Panc1 (cell line): ENCODE measurements at regions not wholly inside any gene's neighbourhood (a gene's known extent, or its start where the extent isn't known, plus 50 kb on each side); places are given as distances from the start of the nearest gene placed in this dataset.

Experiments
- CTCF ChIP-seq: fragments of 450-650 bp; IDR thresholded peaks from 2 replicates; pipeline ENCODE4 v1.5.1; 2017; ENCODE audit warnings: mild to moderate bottlenecking
- POLR2AphosphoS5 ChIP-seq: IDR thresholded peaks from 2 replicates; pipeline ENCODE4 v1.6.1; 2012; ENCODE audit warnings: mild to moderate bottlenecking, low read depth, low read length, moderate library complexity
- REST ChIP-seq, 2 experiments: IDR thresholded peaks; 2 replicates each; pipeline ENCODE4 v1.6.1; 2011 to 2012; ENCODE audit warnings: low read depth in 2 of 2, control low read depth in 1 of 2, low read length in 1 of 2, mild to moderate bottlenecking in 1 of 2, moderate library complexity in 1 of 2; ENCODE audit not compliant: insufficient read depth in 1 of 2
- TCF7L2 ChIP-seq: IDR thresholded peaks from 2 replicates; pipeline ENCODE4 v1.6.1; 2011; ENCODE audit warnings: mild to moderate bottlenecking, low read depth, low read length, inconsistent platforms

- TF ChIP-seq CTCF = no peak
- no peak for TF ChIP-seq POLR2AphosphoS5
- no peak for TF ChIP-seq TCF7L2
- no peak for TF ChIP-seq REST (IDR thresholded peaks at IDR 0.05; ENCODE audit: insufficient read depth in 1 of 2, low read depth in 2 of 2, low read length in 1 of 2)
These were observed 592.5 kb upstream of the USP15 start for GRCh38 chr12:61667676-61668075.
